Smooth muscle cell (in vitro differentiated cells): ENCODE measurements at regions not wholly inside any gene's neighbourhood (a gene's known extent, or its start where the extent isn't known, plus 50 kb on each side); places are given as distances from the start of the nearest gene placed in this dataset.
"Not testable (repeated sequence)": the region's sequence is repeated elsewhere in the genome, so short reads cannot be mapped to it uniquely, and the experiment has no call there.

ENCODE experiments used
- DNase-seq: peaks from one replicate; lab custom pipeline; 2025; ENCODE audit not compliant: unreplicated experiment; lab: John Stamatoyannopoulos, UW
- H2AFZ ChIP-seq: fragments of 200-600 bp; sonication (generic); 2 replicates; pipeline ENCODE4 v1.6.0; 2016; ENCODE audit warnings: antibody characterized with exemption, low read depth, mild to moderate bottlenecking
- H3F3A ChIP-seq: fragments of 200-600 bp; sonication (generic); 2 replicates; pipeline ENCODE4 v1.6.0; 2017; ENCODE audit warnings: antibody characterized with exemption, low read depth
- H3K27ac ChIP-seq: fragments of 200-600 bp; sonication (generic); 2 replicates; pipeline ENCODE4 v1.5.1; 2016; ENCODE audit warnings: low read depth, mild to moderate bottlenecking
- H3K27me3 ChIP-seq: fragments of 200-600 bp; sonication (generic); 2 replicates; pipeline ENCODE4 v1.6.1; 2016; ENCODE audit warnings: low read depth, mild to moderate bottlenecking
- H3K36me3 ChIP-seq: fragments of 200-600 bp; sonication (generic); 2 replicates; pipeline ENCODE4 v1.5.1; 2016; ENCODE audit warnings: low read depth
- H3K4me1 ChIP-seq: fragments of 200-600 bp; sonication (generic); 2 replicates; pipeline ENCODE4 v1.5.1; 2016; ENCODE audit warnings: low read depth
- H3K4me2 ChIP-seq: fragments of 200-600 bp; sonication (generic); 2 replicates; pipeline ENCODE4 v1.6.0; 2016; ENCODE audit warnings: mild to moderate bottlenecking
- H3K4me3 ChIP-seq: fragments of 200-600 bp; sonication (generic); 2 replicates; pipeline ENCODE4 v1.5.1; 2016; ENCODE audit warnings: mild to moderate bottlenecking
- H3K79me2 ChIP-seq: fragments of 200-600 bp; sonication (generic); 2 replicates; pipeline ENCODE4 v1.6.0; 2016; ENCODE audit warnings: low read depth, mild to moderate bottlenecking
- H3K9ac ChIP-seq: fragments of 200-600 bp; sonication (generic); 2 replicates; pipeline ENCODE4 v1.6.0; 2016; ENCODE audit warnings: low read depth
- H3K9me3 ChIP-seq: fragments of 200-600 bp; sonication (generic); replicated peaks from 2 replicates; pipeline ENCODE4 v1.5.1; 2016; ENCODE audit warnings: low read depth
- H4K20me1 ChIP-seq: fragments of 200-600 bp; sonication (generic); 2 replicates; pipeline ENCODE4 v1.6.0; 2016; ENCODE audit warnings: low read depth
- WGBS: methylation state at CpG from one replicate; pipeline ENCODE4 v1.1.7; 2016; ENCODE audit warnings: low lambda C conversion rate; 5-methylcytosine and 5-hydroxymethylcytosine counted together
- TF ChIP-seq, protein P1 (sequence below): fragments of 200-600 bp; sonication (generic); IDR thresholded peaks from 2 replicates; pipeline ENCODE4 v1.5.1; 2017; ENCODE audit warnings: borderline replicate concordance, mild to moderate bottlenecking, antibody characterized with exemption; ENCODE audit not compliant: insufficient read depth, poor library complexity, severe bottlenecking

- DNase-seq: no peak
- Histone ChIP-seq H3K27ac (no peak overlapping the region), H3K4me1 (peaks cover 11% of the 10 kb centered on the region), H3K9ac (no peak overlapping the region), H3K79me2 (no peaks in the 10 kb centered on the region), H3K36me3 (no peaks in the 10 kb centered on the region), H3K9me3 (no peaks in the 10 kb centered on the region), H3K4me3 (no peak overlapping the region), H3F3A (no peaks in the 10 kb centered on the region), H2AFZ (no peak overlapping the region), H3K27me3 (no peaks in the 10 kb centered on the region), H3K4me2 (peak overlapping the region; percentile 26), H4K20me1 (no peaks in the 10 kb centered on the region)
- WGBS: 83% methylated on average over 6 of the region's 6 CpGs
- TF ChIP-seq, protein P1, sequence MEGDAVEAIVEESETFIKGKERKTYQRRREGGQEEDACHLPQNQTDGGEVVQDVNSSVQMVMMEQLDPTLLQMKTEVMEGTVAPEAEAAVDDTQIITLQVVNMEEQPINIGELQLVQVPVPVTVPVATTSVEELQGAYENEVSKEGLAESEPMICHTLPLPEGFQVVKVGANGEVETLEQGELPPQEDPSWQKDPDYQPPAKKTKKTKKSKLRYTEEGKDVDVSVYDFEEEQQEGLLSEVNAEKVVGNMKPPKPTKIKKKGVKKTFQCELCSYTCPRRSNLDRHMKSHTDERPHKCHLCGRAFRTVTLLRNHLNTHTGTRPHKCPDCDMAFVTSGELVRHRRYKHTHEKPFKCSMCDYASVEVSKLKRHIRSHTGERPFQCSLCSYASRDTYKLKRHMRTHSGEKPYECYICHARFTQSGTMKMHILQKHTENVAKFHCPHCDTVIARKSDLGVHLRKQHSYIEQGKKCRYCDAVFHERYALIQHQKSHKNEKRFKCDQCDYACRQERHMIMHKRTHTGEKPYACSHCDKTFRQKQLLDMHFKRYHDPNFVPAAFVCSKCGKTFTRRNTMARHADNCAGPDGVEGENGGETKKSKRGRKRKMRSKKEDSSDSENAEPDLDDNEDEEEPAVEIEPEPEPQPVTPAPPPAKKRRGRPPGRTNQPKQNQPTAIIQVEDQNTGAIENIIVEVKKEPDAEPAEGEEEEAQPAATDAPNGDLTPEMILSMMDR: no peak
Measured at GRCh38 chr15:100772478-100772877, 107.2 kb upstream of the ALDH1A3 start.

- Histone ChIP-seq H3K27ac (no peak overlapping the region), H3K4me3 (no peak overlapping the region), H3K4me1 (peaks cover 11% of the 10 kb centered on the region), H3K27me3 (no peaks in the 10 kb centered on the region), H3K9ac (no peak overlapping the region), H3K9me3 (no peaks in the 10 kb centered on the region), H3K79me2 (no peaks in the 10 kb centered on the region), H3F3A (no peaks in the 10 kb centered on the region), H4K20me1 (no peaks in the 10 kb centered on the region), H3K4me2 (no peak overlapping the region), H2AFZ (no peak overlapping the region), H3K36me3 (no peaks in the 10 kb centered on the region)
- DNase-seq: no peak
- TF ChIP-seq, protein P1: no peak
- WGBS: 90% methylated on average over 9 of the region's 9 CpGs
Measured at GRCh38 chr15:100772892-100773520, 106.6 kb upstream of the ALDH1A3 start.

DNA sequence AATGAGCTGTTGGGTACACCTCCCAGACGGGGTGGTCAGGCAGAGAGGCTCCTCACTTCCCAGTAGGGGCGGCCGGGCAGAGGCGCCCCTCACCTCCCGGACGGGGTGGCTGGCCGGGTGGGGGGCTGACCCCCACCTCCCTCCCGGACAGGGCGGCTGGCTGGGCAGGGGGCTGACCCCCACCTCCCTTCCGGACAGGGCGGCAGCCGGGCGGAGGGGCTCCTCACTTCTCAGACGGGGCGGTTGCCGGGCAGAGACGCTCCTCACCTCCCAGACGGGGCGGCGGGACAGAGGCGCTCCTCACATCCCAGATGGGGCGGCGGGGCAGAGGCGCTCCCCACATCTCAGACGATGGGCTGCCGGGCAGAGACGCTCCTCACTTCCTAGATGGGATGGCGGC lies 105.6 kb upstream of the ALDH1A3 start:
- not testable (repeated sequence) for H4K20me1 ChIP-seq, H3K4me3 ChIP-seq, H3K79me2 ChIP-seq, H3K9me3 ChIP-seq, H3K36me3 ChIP-seq, H3K27ac ChIP-seq, H3K9ac ChIP-seq, DNase-seq, H2AFZ ChIP-seq, H3F3A ChIP-seq, H3K4me2 ChIP-seq, H3K27me3 ChIP-seq
- WGBS: 98% methylated on average over 9 of the region's 28 CpGs
- peaks cover 11% of the 10 kb centered on the region for H3K4me1 ChIP-seq

- no peak for DNase-seq
- H3K79me2 ChIP-seq: no peaks in the 10 kb centered on the region
- H3K27ac ChIP-seq: no peak overlapping the region
- no peak overlapping the region for H3K4me3 ChIP-seq
- H3K9ac ChIP-seq: no peak overlapping the region
- no peak overlapping the region for H3K4me2 ChIP-seq
- H3K36me3 ChIP-seq: no peaks in the 10 kb centered on the region
- WGBS: 90% methylated on average over 12 of the region's 12 CpGs
- H3K9me3 ChIP-seq: no peaks in the 10 kb centered on the region
- no peaks in the 10 kb centered on the region for H3K27me3 ChIP-seq
- no peak overlapping the region for H2AFZ ChIP-seq
- H3K4me1 ChIP-seq: peaks cover 11% of the 10 kb centered on the region
- TF ChIP-seq, protein P1: no peak
- H4K20me1 ChIP-seq: no peaks in the 10 kb centered on the region
- no peaks in the 10 kb centered on the region for H3F3A ChIP-seq
Measured at GRCh38 chr15:100775581-100776185, 103.9 kb upstream of the ALDH1A3 start.
